Activated naive CD4-positive, alpha-beta T cell treated with anti-CD3 and anti-CD28 coated beads, Interleukin-2, amount 50 U/mL, for 24 hours (primary cell): ENCODE measurements at regions not wholly inside any gene's neighbourhood (a gene's known extent, or its start where the extent isn't known, plus 50 kb on each side); places are given as distances from the start of the nearest gene placed in this dataset.
"Not testable (repeated sequence)": the region's sequence is repeated elsewhere in the genome, so short reads cannot be mapped to it uniquely, and the experiment has no call there.

Source experiments
- H3K27ac Mint-ChIP-seq: one replicate; pipeline ENCODE4 v1.8.0; 2021; ENCODE audit warnings: mild to moderate bottlenecking, mixed read lengths
- H3K27me3 Mint-ChIP-seq: one replicate; pipeline ENCODE4 v1.8.0; 2021; ENCODE audit warnings: mixed read lengths
- H3K36me3 Mint-ChIP-seq: one replicate; pipeline ENCODE4 v1.8.0; 2021; ENCODE audit warnings: mixed read lengths
- H3K4me1 Mint-ChIP-seq: one replicate; pipeline ENCODE4 v1.8.0; 2021; ENCODE audit warnings: mixed read lengths
- H3K4me3 Mint-ChIP-seq: one replicate; pipeline ENCODE4 v1.8.0; 2021; ENCODE audit warnings: mild to moderate bottlenecking, mixed read lengths
- H3K9me3 Mint-ChIP-seq: one replicate; pipeline ENCODE4 v1.8.0; 2021; ENCODE audit warnings: mixed read lengths

GRCh38 chr7:131762753-131763152, 206.3 kb upstream of the PODXL start:
- no peaks in the 10 kb centered on the region for H3K36me3 Mint-ChIP-seq
- H3K4me1 Mint-ChIP-seq, result no peaks in the 10 kb centered on the region
- peaks cover 21% of the 10 kb centered on the region for H3K27me3 Mint-ChIP-seq
- no peak overlapping the region for H3K27ac Mint-ChIP-seq
- peaks cover 4% of the 10 kb centered on the region for H3K9me3 Mint-ChIP-seq
- H3K4me3 Mint-ChIP-seq, result no peak overlapping the region

GRCh38 chr7:131755801-131756200, 199.4 kb upstream of the PODXL start:
- H3K27me3 Mint-ChIP-seq, result peaks cover 17% of the 10 kb centered on the region

DNA sequence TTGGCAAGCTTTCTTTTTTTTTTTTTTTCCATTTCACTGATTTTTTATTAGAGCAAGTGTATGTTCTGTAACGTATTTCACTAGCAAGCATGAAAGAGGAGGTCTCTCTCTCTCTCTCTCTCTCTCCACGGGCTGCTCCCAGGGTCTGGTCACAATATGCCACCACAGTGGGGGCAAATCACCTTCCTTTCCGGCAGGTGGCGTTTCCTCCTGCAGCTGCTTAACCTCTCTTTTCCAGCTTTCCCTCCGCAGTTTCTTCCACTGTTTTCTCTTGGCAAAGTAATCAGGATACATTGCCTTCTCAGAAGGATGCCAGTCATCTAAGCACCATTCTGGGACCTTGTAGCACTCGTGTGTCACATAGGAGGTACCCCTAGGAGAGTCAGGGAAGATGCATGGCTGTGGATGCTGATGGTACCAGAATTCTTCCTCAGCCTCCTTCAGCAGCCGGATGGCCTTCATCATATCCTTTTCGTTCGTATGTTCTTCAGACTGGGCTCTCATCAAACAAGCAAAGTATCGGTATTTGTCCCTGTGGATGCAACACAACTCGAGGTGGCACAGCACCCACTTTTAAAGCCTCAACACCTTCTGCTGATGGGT, 197.3 kb upstream of the PODXL start:
- H3K4me3 Mint-ChIP-seq, result no peak overlapping the region
- no peaks in the 10 kb centered on the region for H3K36me3 Mint-ChIP-seq
- no peak overlapping the region for H3K27ac Mint-ChIP-seq
- H3K4me1 Mint-ChIP-seq, result no peaks in the 10 kb centered on the region
- no peaks in the 10 kb centered on the region for H3K9me3 Mint-ChIP-seq
- peaks cover 11% of the 10 kb centered on the region for H3K27me3 Mint-ChIP-seq

More at GRCh38 chr7:131755801-131756200, 199.4 kb upstream of the PODXL start:
- H3K4me1 Mint-ChIP-seq, H3K9me3 Mint-ChIP-seq, H3K36me3 Mint-ChIP-seq, H3K27ac Mint-ChIP-seq, H3K4me3 Mint-ChIP-seq: not testable (repeated sequence)

DNA sequence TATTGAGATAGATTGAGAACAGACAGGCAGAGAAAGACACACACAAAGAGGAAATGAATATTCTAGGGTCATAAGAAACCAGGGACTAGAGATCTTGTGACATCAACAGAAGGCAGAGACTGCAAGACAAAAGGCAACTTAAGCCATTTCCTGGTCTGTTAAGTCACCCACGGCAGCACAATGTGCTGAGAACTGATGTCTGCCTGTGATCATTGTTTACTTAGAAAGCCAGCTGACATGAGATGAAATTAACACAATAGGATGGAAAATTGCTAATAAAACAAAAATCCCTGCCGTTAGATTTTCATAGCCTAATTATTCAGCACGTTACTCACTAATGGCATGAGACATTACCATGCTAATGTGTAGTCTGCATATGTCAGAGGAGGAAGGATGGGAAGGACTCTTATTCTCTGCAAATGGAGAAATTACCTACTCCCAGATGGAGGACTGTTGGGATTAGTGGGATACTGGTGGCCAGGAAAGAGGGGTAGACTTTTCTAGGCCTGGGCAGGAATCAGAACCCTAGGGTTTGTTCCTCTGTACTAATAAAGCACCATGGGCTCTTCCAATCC, 191.3 kb upstream of the PODXL start:
- H3K27ac Mint-ChIP-seq, result no peak overlapping the region
- no peaks in the 10 kb centered on the region for H3K4me1 Mint-ChIP-seq
- H3K9me3 Mint-ChIP-seq, result no peaks in the 10 kb centered on the region
- no peak overlapping the region for H3K4me3 Mint-ChIP-seq
- no peaks in the 10 kb centered on the region for H3K36me3 Mint-ChIP-seq
- H3K27me3 Mint-ChIP-seq, result peaks cover 10% of the 10 kb centered on the region

DNA sequence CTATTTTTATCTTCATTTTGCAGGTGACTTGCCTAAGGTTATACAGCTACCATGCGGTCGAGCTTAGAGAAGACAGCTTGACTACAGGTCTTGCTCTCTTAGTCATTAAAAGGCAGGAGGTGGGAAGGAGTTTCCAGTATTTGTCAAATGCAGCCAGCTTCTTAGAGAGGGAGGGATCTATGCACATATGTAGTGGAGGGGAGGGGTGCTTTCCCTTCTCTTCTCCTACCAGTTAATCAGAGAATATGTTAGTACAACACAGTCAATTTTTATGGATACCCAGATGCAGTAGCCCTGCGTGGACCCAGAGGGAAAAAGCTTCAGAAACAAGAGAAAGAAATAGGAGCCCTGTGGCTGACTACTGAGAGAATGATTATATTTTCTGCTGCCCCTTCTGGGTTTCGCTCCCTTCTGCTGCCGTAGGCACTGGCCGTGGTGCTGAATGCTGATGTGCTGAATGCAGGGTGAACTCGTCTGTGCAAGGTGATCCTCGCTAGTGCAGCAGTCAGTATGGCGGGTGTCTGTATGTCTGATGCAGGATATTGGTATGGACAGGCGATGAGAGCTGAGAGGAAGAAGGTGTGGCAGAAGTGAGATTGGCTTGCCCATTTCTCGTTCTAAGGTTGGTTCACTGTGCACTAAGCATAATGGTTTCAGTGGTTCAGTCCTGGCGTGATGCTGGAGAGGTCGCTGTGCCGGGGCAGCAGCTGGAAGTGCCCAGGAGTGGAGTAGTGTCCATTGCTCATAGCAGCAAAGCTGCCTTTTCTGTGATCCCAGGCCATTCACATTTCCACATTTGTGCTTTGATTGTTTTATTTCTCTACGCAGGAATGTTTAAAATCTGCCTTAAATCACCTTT, 189.2 kb upstream of the PODXL start:
- Mint-ChIP-seq H3K27me3 (peaks cover 8% of the 10 kb centered on the region), H3K36me3 (no peaks in the 10 kb centered on the region), H3K9me3 (no peaks in the 10 kb centered on the region), H3K4me3 (no peak overlapping the region), H3K4me1 (no peaks in the 10 kb centered on the region), H3K27ac (no peak overlapping the region)

DNA sequence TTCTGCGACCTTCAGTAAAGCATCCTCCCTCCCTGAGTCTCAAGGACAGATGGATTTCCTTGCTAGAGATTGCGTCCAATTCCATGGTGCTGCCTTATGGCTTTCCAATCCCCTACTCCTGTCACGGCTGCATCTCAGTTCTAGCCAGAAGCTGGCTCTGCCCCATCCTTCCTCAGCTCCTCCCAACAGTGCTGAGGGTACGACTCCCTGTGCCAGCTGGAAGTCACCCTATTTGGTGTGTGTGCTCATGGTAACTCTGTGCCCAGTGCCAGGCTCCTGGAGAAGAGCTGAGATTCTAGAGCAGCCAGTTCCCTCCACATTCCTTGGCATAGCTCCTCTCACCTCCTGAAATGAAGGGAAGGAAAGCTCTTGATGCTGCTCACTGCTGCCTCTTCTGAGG, 185.0 kb upstream of the PODXL start:
- no peak overlapping the region for H3K4me3 Mint-ChIP-seq
- H3K4me1 Mint-ChIP-seq, result no peaks in the 10 kb centered on the region
- no peaks in the 10 kb centered on the region for H3K36me3 Mint-ChIP-seq
- peaks cover 5% of the 10 kb centered on the region for H3K27me3 Mint-ChIP-seq
- H3K9me3 Mint-ChIP-seq, result no peaks in the 10 kb centered on the region
- no peak overlapping the region for H3K27ac Mint-ChIP-seq

GRCh38 chr7:131737746-131738465, 181.5 kb upstream of the PODXL start:
- no peaks in the 10 kb centered on the region for H3K36me3 Mint-ChIP-seq
- no peak overlapping the region for H3K4me3 Mint-ChIP-seq
- H3K27ac Mint-ChIP-seq, result no peak overlapping the region
- peaks cover 3% of the 10 kb centered on the region for H3K27me3 Mint-ChIP-seq
- no peaks in the 10 kb centered on the region for H3K4me1 Mint-ChIP-seq
- H3K9me3 Mint-ChIP-seq, result no peaks in the 10 kb centered on the region

DNA sequence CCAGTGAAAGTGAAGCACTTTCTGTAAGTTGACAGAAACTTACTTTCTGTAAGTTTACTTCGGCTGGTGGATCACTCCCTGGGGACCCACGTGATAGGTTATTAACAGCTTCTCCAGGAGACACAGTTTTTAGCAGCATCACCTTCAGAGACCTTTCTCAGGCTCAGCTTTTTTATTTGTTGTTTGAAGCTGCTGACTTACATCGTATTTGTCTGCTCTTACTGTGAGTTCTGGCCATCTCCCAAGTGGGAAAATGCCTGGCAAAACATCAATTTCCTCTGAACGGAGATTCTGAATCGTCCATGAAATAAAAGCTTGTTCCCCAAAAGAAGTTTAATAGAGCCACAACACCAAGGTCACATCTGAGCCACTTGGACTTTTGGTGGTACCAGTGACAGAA, 178.7 kb upstream of the PODXL start:
- Mint-ChIP-seq H3K4me3 (no peak overlapping the region), H3K4me1 (no peaks in the 10 kb centered on the region), H3K27me3 (peaks cover 6% of the 10 kb centered on the region), H3K9me3 (no peaks in the 10 kb centered on the region), H3K27ac (no peak overlapping the region), H3K36me3 (no peaks in the 10 kb centered on the region)

DNA sequence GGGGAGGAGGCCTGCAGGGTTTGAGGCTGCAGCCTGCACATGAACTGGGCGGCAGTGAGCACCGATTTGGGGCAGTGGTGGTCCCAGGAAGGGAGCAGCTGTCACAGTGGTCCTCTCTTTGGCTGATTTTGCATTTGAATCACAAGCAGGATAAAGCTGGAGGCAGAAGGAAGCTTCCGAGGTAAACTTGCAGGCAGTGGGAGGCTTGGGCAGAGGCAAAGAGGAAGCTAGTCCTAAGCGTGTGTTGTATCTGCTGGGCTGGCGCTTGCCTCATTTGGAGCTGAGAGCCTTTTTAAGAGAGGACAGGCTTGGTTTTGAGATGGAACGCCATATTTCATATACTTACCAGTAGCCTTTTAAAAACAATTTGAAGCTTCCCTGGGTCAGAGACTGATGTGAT, 177.2 kb upstream of the PODXL start:
- Mint-ChIP-seq H3K27me3 (peaks cover 6% of the 10 kb centered on the region), H3K36me3 (no peaks in the 10 kb centered on the region), H3K9me3 (peaks cover 4% of the 10 kb centered on the region), H3K4me3 (no peak overlapping the region), H3K27ac (no peak overlapping the region), H3K4me1 (no peaks in the 10 kb centered on the region)

GRCh38 chr7:131727189-131727588, 170.8 kb upstream of the PODXL start:
- Mint-ChIP-seq H3K4me3 (no peak overlapping the region), H3K36me3 (no peaks in the 10 kb centered on the region), H3K27ac (no peak overlapping the region), H3K4me1 (no peaks in the 10 kb centered on the region), H3K9me3 (peaks cover 6% of the 10 kb centered on the region), H3K27me3 (peaks cover 8% of the 10 kb centered on the region)

DNA sequence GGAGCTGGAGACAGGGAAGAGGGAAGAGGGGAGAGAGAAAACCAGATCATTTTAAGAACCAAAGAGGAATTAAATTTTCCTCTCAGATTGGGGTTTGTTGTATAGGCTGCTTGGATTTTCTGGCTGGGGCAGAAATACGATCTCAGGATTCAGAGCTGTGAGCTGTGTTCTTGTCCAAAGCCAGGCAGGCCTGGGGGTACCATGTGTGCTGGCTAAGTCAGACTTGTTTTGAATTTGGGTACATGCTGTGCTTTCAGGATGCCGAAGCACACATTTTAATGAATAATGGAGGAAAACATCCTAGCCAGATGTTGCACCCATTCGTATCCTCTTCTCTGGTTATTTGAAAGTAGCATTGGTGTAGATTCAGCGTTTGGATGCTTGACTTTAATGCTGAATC, 170.3 kb upstream of the PODXL start:
- Mint-ChIP-seq H3K27me3 (peaks cover 6% of the 10 kb centered on the region), H3K27ac (no peak overlapping the region), H3K4me3 (no peak overlapping the region), H3K4me1 (no peaks in the 10 kb centered on the region), H3K36me3 (no peaks in the 10 kb centered on the region), H3K9me3 (peaks cover 6% of the 10 kb centered on the region)

DNA sequence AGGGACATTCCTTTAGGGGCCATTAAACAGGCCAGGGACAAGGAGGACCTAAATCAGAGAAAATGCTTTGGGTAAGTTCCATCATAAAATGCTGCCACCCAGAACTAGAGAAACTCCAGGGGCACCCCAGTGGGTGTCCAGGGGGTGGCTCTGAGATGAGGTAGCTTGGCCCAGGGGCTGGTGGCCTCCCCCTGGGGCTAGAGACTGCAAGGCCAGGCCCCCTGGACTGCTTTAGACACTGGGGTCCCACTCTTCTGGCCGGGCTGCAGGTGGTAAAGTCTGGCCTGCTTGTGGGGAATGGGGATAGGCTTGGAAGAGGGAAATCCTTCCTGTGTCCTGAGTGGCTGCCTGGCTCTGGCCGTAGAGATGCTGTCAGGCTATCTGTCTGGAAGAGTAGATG, 169.6 kb upstream of the PODXL start:
- Mint-ChIP-seq H3K9me3 (peaks cover 6% of the 10 kb centered on the region), H3K27me3 (peaks cover 5% of the 10 kb centered on the region), H3K27ac (no peak overlapping the region), H3K4me1 (no peaks in the 10 kb centered on the region), H3K36me3 (no peaks in the 10 kb centered on the region), H3K4me3 (no peak overlapping the region)

- H3K36me3 Mint-ChIP-seq, result no peaks in the 10 kb centered on the region
- no peaks in the 10 kb centered on the region for H3K4me1 Mint-ChIP-seq
- H3K27me3 Mint-ChIP-seq, result peaks cover 5% of the 10 kb centered on the region
- no peak overlapping the region for H3K4me3 Mint-ChIP-seq
- peaks cover 6% of the 10 kb centered on the region for H3K9me3 Mint-ChIP-seq
- no peak overlapping the region for H3K27ac Mint-ChIP-seq
These were observed 168.4 kb upstream of the PODXL start for GRCh38 chr7:131724776-131725345.

GRCh38 chr7:131723926-131724325, 167.5 kb upstream of the PODXL start:
- H3K27me3 Mint-ChIP-seq, result peaks cover 5% of the 10 kb centered on the region
- no peak overlapping the region for H3K27ac Mint-ChIP-seq
- no peaks in the 10 kb centered on the region for H3K4me1 Mint-ChIP-seq
- H3K9me3 Mint-ChIP-seq, result peaks cover 5% of the 10 kb centered on the region
- H3K36me3 Mint-ChIP-seq, result no peaks in the 10 kb centered on the region
- no peak overlapping the region for H3K4me3 Mint-ChIP-seq

DNA sequence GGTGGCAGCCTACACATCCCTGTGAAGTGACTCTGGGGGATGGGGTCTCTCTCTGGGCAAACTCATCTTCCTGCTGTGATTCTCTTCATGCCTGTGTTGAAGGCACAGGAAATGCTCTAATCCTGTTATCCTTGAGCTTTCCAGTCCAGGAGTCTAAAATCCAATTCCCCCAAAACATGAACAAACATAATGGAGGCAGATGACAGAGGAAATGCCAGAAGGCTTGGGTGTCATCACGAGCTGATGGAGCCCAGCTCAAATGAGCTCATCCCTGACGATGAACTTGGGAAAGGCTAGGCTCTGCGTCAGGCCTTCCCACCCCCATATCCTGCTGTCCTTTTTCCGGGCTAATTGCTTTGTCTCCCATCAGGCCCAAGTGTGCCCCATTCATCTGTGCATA, 165.9 kb upstream of the PODXL start:
- no peak overlapping the region for H3K27ac Mint-ChIP-seq
- H3K4me3 Mint-ChIP-seq, result no peak overlapping the region
- H3K27me3 Mint-ChIP-seq, result peaks cover 5% of the 10 kb centered on the region
- no peaks in the 10 kb centered on the region for H3K4me1 Mint-ChIP-seq
- no peaks in the 10 kb centered on the region for H3K9me3 Mint-ChIP-seq
- H3K36me3 Mint-ChIP-seq, result no peaks in the 10 kb centered on the region
